ENCODE measurements at regions not wholly inside any gene's neighbourhood (a gene's known extent, or its start where the extent isn't known, plus 50 kb on each side); places are given as distances from the start of the nearest gene placed in this dataset.

DNA sequence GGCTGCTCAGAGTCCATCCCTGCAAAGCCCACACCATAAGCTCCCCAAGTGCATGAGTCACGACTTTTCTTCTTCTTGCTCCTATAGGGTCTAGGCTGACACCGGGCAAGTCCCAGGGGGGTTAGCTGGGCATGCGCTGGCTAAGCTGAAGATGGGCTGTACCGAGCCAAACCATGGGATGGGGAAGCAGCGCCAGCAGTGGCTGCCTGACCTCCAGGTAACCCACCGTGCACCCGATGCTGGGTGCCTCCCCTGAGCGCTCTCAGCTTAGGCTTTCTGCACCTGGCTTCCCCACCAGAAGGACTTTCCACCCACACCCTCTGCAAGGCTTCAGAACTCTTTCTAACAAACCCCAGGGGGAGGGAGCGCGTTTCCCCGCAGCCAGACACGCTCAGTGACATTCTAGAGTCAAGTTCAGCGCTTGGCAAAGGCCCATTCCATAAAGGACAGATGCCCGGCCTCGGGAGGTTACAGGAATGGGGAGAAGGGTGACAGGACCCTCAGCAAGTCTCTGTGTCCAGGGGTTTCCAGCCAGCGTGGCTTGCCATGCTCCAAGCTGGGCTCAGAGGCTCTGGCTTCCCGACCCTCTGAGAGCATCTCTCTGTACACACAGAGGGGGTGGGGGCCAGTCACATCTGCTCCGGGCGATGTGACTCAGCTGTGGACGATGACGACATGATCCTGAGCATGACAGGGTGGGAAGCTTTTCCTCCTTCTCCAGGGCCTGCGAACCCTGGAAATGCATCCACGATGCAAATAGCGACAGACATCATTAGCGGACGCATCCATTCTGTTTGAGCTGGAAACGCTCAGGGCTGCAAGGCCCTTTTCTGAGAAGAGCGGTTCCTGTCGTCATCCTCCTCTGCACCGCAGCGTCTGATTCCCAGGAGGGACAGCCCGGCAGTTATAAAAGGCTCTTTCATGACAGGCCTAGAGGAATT, 107.8 kb downstream of the SIK1 start:
- DNase-seq (ENCODE audit: low read depth), result peak; percentile 73

- DNase-seq (ENCODE audit: low read depth), result no peak
Observed at GRCh38 chr21:43318368-43318767, 108.6 kb downstream of the SIK1 start.

GRCh38 chr21:43317959-43318358, 109.0 kb downstream of the SIK1 start:
- no peak for DNase-seq (ENCODE audit: low read depth)

GRCh38 chr21:43317254-43317748, 109.6 kb downstream of the SIK1 start:
- DNase-seq (ENCODE audit: low read depth), result no peak

GRCh38 chr21:43316156-43316845, 110.6 kb downstream of the SIK1 start:
- DNase-seq (ENCODE audit: low read depth), result no peak

- no peak for DNase-seq (ENCODE audit: low read depth)
Observed at GRCh38 chr21:43315244-43316137, 111.4 kb downstream of the SIK1 start.

- no peak for DNase-seq (ENCODE audit: low read depth)
Observed at GRCh38 chr21:43313939-43314405, 113.0 kb downstream of the SIK1 start.

DNA sequence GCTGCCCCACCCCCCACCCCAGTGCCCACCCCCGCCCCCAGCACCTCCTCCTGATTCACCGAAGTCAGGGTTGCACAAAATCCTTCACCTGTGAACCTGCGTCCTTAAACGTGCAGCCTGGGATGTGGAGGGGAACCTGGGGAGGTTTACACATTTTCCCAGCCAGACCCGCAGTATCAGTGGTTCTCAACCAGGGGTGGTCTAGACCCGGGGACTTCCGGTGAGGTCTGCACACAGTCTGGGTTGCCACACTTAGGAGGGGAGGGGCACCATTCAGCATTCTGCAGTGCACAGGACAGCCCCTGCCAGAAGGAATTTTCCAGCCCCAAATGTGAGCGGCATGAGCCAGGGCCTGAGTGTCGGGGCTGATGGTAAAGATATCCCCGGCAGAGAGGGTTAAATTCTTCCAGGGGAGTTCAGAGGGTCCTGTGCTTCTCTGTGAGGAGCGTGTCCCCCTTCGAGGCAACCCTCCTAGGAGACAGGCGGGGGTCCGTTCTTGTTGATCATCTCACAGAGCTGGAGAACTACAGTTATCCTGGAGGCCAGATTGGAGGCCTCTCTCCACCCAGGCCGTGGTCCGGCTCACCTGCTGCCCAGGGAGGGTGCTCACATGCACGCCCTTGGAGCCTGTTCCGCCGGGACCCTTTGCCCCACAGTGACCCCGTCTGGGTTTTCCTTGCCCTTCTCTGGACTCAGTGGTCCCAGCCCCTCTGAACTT, 113.6 kb downstream of the SIK1 start:
- no peak for DNase-seq (ENCODE audit: low read depth)

GRCh38 chr21:43312751-43313169, 114.2 kb downstream of the SIK1 start:
- no peak for DNase-seq (ENCODE audit: low read depth)

DNA sequence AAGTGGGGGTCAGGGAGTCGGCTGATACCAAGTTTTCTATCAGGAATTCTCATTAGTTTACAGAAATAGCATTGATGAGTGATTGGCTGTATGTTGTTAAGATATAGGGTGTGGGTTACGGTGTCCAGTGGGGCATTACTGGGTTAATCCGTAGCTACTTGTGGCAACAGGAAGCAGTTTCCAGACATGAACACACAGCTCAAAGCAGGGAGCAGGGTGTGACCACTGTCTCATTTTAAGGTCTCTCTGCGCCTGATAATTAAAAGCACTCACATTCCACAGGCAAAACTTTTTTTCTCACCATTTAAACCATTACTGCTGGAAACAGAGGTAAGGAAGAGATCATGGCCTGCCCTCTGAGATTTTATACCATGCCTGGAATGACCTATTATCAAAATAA, 114.9 kb downstream of the SIK1 start:
- DNase-seq (ENCODE audit: low read depth), result no peak

- DNase-seq (ENCODE audit: low read depth), result no peak
Observed at GRCh38 chr21:43311301-43311817, 115.6 kb downstream of the SIK1 start.

DNA sequence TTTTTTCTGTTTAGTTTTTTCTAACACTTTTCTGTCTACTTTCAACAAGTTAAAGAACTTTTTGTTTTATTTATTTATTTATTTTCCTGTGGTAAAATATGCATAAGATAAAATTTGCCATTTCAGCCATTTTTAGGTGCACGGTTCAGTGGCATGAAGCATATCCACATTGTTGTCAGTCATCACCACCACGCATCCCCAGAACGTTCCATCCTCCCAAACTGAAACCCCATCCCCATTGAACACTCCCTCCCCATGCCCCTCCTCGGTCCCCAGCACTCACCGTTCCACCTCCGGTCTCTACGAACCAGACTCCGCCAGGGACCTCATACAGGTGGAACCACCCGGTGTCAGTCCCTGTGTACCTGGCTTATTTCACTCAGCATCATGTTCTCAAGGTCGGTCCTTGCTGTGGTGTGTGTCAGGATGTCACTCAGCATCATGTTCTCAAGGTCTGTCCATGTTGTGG, 118.1 kb downstream of the SIK1 start:
- DNase-seq (ENCODE audit: low read depth), result no peak

- no peak for DNase-seq (ENCODE audit: low read depth)
Observed at GRCh38 chr21:43308101-43308814, 118.7 kb downstream of the SIK1 start.

- DNase-seq (ENCODE audit: low read depth), result no peak
Observed at GRCh38 chr21:43307677-43308070, 119.3 kb downstream of the SIK1 start.

- peak; percentile 94 for DNase-seq (ENCODE audit: low read depth)
Observed at GRCh38 chr21:43306911-43307676, 119.8 kb downstream of the SIK1 start.

DNA sequence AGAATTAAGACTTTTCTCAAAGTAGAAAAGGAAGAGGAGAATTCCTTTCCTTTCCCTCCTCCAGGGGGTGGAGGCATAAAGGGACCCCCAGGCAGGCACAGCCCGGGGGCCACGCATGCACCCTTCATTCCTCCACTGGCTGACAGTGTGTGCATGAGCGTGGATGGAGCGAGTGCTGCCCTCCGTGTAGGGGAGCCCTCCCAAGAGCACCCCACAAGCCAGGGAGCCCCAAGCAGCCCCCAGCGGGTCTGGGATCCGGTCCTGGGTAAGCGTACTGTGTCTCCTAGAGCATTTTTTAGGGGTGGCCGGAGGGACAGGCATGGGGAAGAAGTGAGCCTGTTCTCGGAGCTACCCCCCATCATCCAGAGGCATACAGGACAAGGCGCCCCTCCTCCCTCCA, 120.5 kb downstream of the SIK1 start:
- DNase-seq (ENCODE audit: low read depth), result no peak

DNA sequence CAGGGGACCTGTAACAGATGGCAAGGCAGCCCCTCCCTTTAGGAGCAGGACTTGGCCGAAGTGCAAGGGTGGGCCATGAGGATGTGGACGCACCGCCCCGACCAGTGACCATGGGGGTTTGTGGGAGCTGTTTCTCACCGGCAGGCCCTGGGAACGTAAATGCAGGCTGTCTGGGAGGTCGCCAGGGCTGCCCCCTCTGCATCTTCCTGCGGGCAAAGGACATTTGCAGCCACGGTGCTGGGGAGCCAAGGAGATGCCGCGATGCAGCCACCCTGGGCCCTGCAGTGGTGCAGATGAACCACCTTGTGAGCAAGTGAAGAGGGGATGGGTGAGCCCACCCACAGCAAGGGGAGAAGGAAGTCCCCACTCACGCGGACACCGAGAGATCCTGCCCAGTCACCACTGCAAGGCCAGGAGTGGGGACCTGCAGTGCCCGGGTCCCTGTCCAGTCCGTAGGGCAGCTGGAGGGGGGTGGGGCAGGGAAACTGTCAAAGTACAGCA, 121.1 kb downstream of the SIK1 start:
- DNase-seq (ENCODE audit: low read depth), result no peak

- DNase-seq (ENCODE audit: low read depth), result no peak
Observed at GRCh38 chr21:43305336-43305665, 121.6 kb downstream of the SIK1 start.
